Prostate gland (tissue), 2 donors: ENCODE measurements at regions not wholly inside any gene's neighbourhood (a gene's known extent, or its start where the extent isn't known, plus 50 kb on each side); places are given as distances from the start of the nearest gene placed in this dataset.

Source experiments
- CTCF ChIP-seq, 4 experiments: fragments of 200-600 bp in 2 of 4; fragments of 450-650 bp in 2 of 4; sonication (generic) in 2 of 4; IDR thresholded peaks; 1 replicate in 3 of 4; 2 replicates in 1 of 4; pipeline ENCODE4 v1.5.1; 2016 to 2019; ENCODE audit warnings: antibody characterized with exemption in 4 of 4, mild to moderate bottlenecking in 2 of 4, moderate library complexity in 2 of 4
- POLR2A ChIP-seq: fragments of 450-650 bp; IDR thresholded peaks from one replicate; pipeline ENCODE4 v1.6.1; 2016; ENCODE audit warnings: antibody characterized with exemption, mild to moderate bottlenecking

- no peak for TF ChIP-seq CTCF (IDR thresholded peaks at IDR 0.05)
- TF ChIP-seq POLR2A, result no peak
Observed at GRCh38 chr16:26651884-26652283, 414.8 kb upstream of the C16orf82 start.
